ENCODE measurements at regions not wholly inside any gene's neighbourhood (a gene's known extent, or its start where the extent isn't known, plus 50 kb on each side); places are given as distances from the start of the nearest gene placed in this dataset.
A peak's percentile ranks its signal among the peaks of the same experiment; 100 is the strongest.

DNA sequence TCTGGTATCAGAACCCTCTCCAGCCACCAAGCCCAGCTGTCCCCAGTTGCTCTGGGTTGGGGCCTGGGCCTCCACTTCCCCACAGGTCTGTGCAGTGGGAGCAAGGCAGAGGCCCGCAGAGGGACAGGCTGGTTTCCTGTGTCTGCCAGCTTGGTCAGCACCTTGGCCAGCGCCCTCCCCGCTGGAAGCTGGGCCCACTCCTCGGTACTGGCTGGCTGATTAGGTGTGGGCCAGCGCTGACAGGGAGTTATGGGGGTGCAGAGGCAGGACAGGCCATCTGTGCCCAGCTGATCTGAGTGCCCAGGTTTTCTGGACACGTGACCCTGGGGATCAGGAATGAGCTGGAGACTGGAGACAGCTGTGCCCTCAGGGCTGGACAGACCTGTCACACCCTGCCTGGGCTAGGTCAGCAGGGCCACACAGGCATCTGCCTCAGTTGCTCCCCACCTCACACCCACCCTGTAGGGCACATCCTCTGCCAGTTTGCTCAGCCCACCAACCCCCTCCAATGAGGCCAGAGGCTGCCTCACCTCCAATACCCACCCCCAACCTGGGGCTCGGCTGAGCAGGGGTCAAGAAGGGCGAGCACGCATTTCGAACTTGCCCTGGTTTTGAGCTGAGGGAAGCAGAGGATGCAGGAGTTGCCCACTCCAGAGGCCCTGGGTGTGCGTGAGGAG, 175.3 kb downstream of the IGLL1 start (continued):
- TF ChIP-seq, protein P1, sequence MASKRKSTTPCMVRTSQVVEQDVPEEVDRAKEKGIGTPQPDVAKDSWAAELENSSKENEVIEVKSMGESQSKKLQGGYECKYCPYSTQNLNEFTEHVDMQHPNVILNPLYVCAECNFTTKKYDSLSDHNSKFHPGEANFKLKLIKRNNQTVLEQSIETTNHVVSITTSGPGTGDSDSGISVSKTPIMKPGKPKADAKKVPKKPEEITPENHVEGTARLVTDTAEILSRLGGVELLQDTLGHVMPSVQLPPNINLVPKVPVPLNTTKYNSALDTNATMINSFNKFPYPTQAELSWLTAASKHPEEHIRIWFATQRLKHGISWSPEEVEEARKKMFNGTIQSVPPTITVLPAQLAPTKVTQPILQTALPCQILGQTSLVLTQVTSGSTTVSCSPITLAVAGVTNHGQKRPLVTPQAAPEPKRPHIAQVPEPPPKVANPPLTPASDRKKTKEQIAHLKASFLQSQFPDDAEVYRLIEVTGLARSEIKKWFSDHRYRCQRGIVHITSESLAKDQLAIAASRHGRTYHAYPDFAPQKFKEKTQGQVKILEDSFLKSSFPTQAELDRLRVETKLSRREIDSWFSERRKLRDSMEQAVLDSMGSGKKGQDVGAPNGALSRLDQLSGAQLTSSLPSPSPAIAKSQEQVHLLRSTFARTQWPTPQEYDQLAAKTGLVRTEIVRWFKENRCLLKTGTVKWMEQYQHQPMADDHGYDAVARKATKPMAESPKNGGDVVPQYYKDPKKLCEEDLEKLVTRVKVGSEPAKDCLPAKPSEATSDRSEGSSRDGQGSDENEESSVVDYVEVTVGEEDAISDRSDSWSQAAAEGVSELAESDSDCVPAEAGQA (IDR thresholded peaks at IDR 0.05; ENCODE audit: low read depth) = no peak
- TF ChIP-seq, protein P1 (CRISPR knock-in tag; IDR thresholded peaks at IDR 0.05; ENCODE audit: borderline replicate concordance) = no peak
- TF ChIP-seq, protein P2, sequence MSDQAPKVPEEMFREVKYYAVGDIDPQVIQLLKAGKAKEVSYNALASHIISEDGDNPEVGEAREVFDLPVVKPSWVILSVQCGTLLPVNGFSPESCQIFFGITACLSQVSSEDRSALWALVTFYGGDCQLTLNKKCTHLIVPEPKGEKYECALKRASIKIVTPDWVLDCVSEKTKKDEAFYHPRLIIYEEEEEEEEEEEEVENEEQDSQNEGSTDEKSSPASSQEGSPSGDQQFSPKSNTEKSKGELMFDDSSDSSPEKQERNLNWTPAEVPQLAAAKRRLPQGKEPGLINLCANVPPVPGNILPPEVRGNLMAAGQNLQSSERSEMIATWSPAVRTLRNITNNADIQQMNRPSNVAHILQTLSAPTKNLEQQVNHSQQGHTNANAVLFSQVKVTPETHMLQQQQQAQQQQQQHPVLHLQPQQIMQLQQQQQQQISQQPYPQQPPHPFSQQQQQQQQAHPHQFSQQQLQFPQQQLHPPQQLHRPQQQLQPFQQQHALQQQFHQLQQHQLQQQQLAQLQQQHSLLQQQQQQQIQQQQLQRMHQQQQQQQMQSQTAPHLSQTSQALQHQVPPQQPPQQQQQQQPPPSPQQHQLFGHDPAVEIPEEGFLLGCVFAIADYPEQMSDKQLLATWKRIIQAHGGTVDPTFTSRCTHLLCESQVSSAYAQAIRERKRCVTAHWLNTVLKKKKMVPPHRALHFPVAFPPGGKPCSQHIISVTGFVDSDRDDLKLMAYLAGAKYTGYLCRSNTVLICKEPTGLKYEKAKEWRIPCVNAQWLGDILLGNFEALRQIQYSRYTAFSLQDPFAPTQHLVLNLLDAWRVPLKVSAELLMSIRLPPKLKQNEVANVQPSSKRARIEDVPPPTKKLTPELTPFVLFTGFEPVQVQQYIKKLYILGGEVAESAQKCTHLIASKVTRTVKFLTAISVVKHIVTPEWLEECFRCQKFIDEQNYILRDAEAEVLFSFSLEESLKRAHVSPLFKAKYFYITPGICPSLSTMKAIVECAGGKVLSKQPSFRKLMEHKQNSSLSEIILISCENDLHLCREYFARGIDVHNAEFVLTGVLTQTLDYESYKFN (CRISPR knock-in tag; conservative IDR thresholded peaks at IDR 0.05) = no peak
- peak; percentile 51; the same call in 1 of the 2 replicates for TF ChIP-seq TEF (CRISPR knock-in tag; IDR thresholded peaks at IDR 0.05)
- TF ChIP-seq CENPT (CRISPR knock-in tag; IDR thresholded peaks at IDR 0.05; ENCODE audit: low read depth) = peak; percentile 71; the same call in 1 of the 2 replicates
- TF ChIP-seq, protein P3, sequence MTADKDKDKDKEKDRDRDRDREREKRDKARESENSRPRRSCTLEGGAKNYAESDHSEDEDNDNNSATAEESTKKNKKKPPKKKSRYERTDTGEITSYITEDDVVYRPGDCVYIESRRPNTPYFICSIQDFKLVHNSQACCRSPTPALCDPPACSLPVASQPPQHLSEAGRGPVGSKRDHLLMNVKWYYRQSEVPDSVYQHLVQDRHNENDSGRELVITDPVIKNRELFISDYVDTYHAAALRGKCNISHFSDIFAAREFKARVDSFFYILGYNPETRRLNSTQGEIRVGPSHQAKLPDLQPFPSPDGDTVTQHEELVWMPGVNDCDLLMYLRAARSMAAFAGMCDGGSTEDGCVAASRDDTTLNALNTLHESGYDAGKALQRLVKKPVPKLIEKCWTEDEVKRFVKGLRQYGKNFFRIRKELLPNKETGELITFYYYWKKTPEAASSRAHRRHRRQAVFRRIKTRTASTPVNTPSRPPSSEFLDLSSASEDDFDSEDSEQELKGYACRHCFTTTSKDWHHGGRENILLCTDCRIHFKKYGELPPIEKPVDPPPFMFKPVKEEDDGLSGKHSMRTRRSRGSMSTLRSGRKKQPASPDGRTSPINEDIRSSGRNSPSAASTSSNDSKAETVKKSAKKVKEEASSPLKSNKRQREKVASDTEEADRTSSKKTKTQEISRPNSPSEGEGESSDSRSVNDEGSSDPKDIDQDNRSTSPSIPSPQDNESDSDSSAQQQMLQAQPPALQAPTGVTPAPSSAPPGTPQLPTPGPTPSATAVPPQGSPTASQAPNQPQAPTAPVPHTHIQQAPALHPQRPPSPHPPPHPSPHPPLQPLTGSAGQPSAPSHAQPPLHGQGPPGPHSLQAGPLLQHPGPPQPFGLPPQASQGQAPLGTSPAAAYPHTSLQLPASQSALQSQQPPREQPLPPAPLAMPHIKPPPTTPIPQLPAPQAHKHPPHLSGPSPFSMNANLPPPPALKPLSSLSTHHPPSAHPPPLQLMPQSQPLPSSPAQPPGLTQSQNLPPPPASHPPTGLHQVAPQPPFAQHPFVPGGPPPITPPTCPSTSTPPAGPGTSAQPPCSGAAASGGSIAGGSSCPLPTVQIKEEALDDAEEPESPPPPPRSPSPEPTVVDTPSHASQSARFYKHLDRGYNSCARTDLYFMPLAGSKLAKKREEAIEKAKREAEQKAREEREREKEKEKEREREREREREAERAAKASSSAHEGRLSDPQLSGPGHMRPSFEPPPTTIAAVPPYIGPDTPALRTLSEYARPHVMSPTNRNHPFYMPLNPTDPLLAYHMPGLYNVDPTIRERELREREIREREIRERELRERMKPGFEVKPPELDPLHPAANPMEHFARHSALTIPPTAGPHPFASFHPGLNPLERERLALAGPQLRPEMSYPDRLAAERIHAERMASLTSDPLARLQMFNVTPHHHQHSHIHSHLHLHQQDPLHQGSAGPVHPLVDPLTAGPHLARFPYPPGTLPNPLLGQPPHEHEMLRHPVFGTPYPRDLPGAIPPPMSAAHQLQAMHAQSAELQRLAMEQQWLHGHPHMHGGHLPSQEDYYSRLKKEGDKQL (CRISPR knock-in tag; IDR thresholded peaks at IDR 0.05; ENCODE audit: low read depth) = no peak
- TF ChIP-seq ZNF510 (CRISPR knock-in tag; IDR thresholded peaks at IDR 0.05; ENCODE audit: low read depth) = 0 out of 2 replicates have a peak, but pooled peaks have one; percentile 39
- no peak for TF ChIP-seq JARID2 (CRISPR knock-in tag; IDR thresholded peaks at IDR 0.05; ENCODE audit: insufficient replicate concordance)
- no peak for TF ChIP-seq ZNF337 (CRISPR knock-in tag; IDR thresholded peaks at IDR 0.05; ENCODE audit: borderline replicate concordance, low read depth)
- TF ChIP-seq ZNF256 (CRISPR knock-in tag; conservative IDR thresholded peaks at IDR 0.05) = peak; percentile 69; the same call in 1 of the 2 replicates
